Lower leg skin (tissue), 4 donors: ENCODE measurements at regions not wholly inside any gene's neighbourhood (a gene's known extent, or its start where the extent isn't known, plus 50 kb on each side); places are given as distances from the start of the nearest gene placed in this dataset.

Experiments
- DNase-seq, 2 donors: peaks; one replicate each; pipeline ENCODE4 v3.0.0-alpha.2; 2019; ENCODE audit warnings: low spot score in 2 of 2
- H3K4me3 ChIP-seq: fragments of 200-600 bp; sonication (generic); 2 replicates; pipeline ENCODE4 v1.5.1; 2017; ENCODE audit warnings: mild to moderate bottlenecking, low read depth; ENCODE audit not compliant: poor library complexity, severe bottlenecking
- CTCF ChIP-seq, 3 donors: fragments of 450-650 bp; IDR thresholded peaks; one replicate each; pipeline ENCODE4 v1.5.1; 2016; ENCODE audit warnings: antibody characterized with exemption in 3 of 3, mild to moderate bottlenecking in 3 of 3, moderate library complexity in 2 of 3
- POLR2A ChIP-seq, 2 donors: fragments of 450-650 bp; IDR thresholded peaks; one replicate each; pipeline ENCODE4 v1.6.1; 2016 to 2017; ENCODE audit warnings: antibody characterized with exemption in 2 of 2, mild to moderate bottlenecking in 1 of 2, moderate library complexity in 1 of 2
- WGBS, 2 donors: methylation state at CpG; one replicate each; pipeline ENCODE4 v1.1.5; 2018; 5-methylcytosine and 5-hydroxymethylcytosine counted together
- intact Hi-C: fragments of 100-400 bp; cut with DNase I; formaldehyde crosslinking; loops from one replicate; pipeline ENCODE4 v1.15.0; 2023; ENCODE audit warnings: low total_unique reads

GRCh38 chr15:88727439-88727838 is 75.8 kb upstream of the ACAN start:
- intact Hi-C loops, result no loop called here
- DNase-seq, result no peak
- H3K4me3 ChIP-seq, result no peak overlapping the region
- TF ChIP-seq POLR2A (IDR thresholded peaks at IDR 0.05) (no peak), CTCF (IDR thresholded peaks at IDR 0.05) (no peak)
- WGBS, 2 donors, result 53 to 56% methylated on average over 5 of the region's 5 CpGs

GRCh38 chr15:88729581-88729980 is 73.7 kb upstream of the ACAN start:
- DNase-seq, result no peak
- H3K4me3 ChIP-seq, result no peak overlapping the region
- intact Hi-C loops, result no loop called here
- WGBS, 2 donors, result 79 to 87% methylated on average over 2 of the region's 2 CpGs
- TF ChIP-seq CTCF (IDR thresholded peaks at IDR 0.05) (no peak), POLR2A (IDR thresholded peaks at IDR 0.05) (no peak)

- H3K4me3 ChIP-seq, result no peak overlapping the region
- TF ChIP-seq POLR2A (IDR thresholded peaks at IDR 0.05) (no peak), CTCF (IDR thresholded peaks at IDR 0.05) (no peak)
- DNase-seq, result no peak
- 79 to 82% methylated on average over 3 of the region's 3 CpGs for WGBS, 2 donors
- intact Hi-C loops, result no loop called here
These were observed 72.5 kb upstream of the ACAN start for GRCh38 chr15:88730751-88731150.

- TF ChIP-seq CTCF (IDR thresholded peaks at IDR 0.05), result no peak
- no peak for TF ChIP-seq POLR2A (IDR thresholded peaks at IDR 0.05)
- WGBS, 2 donors, result 66 to 87% methylated on average over 1 of the region's 1 CpG
- intact Hi-C loops, result no loop called here
- no peak overlapping the region for H3K4me3 ChIP-seq
- no peak for DNase-seq
These were observed 68.0 kb upstream of the ACAN start for GRCh38 chr15:88735212-88735611.

- intact Hi-C loops, result no loop called here
- 0 to 22% methylated on average over 1 of the region's 1 CpG for WGBS, 2 donors
- no peak for DNase-seq
- H3K4me3 ChIP-seq, result no peak overlapping the region
- no peak for TF ChIP-seq CTCF (IDR thresholded peaks at IDR 0.05)
- no peak for TF ChIP-seq POLR2A (IDR thresholded peaks at IDR 0.05)
These were observed 67.0 kb upstream of the ACAN start for GRCh38 chr15:88736204-88736603.

- 47 to 68% methylated on average over 4 of the region's 4 CpGs for WGBS, 2 donors
These were observed 64.4 kb upstream of the ACAN start for GRCh38 chr15:88738796-88739195.

More at GRCh38 chr15:88738796-88739195, 64.4 kb upstream of the ACAN start:
- intact Hi-C loops, result no loop called here
- TF ChIP-seq CTCF (IDR thresholded peaks at IDR 0.05) (no peak), POLR2A (IDR thresholded peaks at IDR 0.05) (no peak)
- DNase-seq, result no peak
- H3K4me3 ChIP-seq, result no peak overlapping the region
